ENCODE measurements at regions not wholly inside any gene's neighbourhood (a gene's known extent, or its start where the extent isn't known, plus 50 kb on each side); places are given as distances from the start of the nearest gene placed in this dataset.

DNA sequence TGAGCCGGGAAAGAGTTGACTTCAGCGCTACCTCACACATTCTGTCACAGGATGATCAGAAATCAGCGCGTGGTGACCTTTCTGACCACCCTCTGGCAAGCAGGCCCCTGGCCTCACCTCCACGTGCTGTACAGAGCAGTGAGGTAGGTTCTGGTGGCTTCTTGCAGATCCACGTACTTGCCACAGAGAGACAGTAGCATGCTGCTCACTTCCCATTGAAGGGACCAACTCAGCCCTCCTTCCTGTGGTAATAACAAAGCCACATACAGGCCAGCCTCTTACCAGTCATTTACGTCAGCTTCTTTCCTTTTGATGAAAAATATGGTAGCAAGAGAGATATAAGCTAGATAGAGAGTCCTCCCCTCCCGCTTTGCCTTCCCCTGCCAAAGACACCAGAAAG, 200.7 kb downstream of the CHRM3 start:
- no peaks in the 10 kb centered on the region for H3K36me3 Mint-ChIP-seq (ENCODE audit: low read depth)
- ChIA-PET CTCF (interaction anchor here (0.6 to 2.7 kb wide), 5 partner anchors 132 to 365 kb away, joined by 3 to 15 read pairs (median 3); no protein-coding TSS in a partner anchor), POLR2A (interaction anchor here (1.7 kb wide), 1 partner anchor 131 kb away, joined by 5 read pairs; no protein-coding TSS in a partner anchor)
- H3K4me1 Mint-ChIP-seq: peaks cover 9% of the 10 kb centered on the region
- no peaks in the 10 kb centered on the region for H3K9me3 Mint-ChIP-seq
- H3K27ac Mint-ChIP-seq: peak overlapping the region; percentile 7
- H3K27me3 Mint-ChIP-seq: no peaks in the 10 kb centered on the region
- peak; percentile 49 for DNase-seq
- H3K4me3 Mint-ChIP-seq: no peak overlapping the region

DNA sequence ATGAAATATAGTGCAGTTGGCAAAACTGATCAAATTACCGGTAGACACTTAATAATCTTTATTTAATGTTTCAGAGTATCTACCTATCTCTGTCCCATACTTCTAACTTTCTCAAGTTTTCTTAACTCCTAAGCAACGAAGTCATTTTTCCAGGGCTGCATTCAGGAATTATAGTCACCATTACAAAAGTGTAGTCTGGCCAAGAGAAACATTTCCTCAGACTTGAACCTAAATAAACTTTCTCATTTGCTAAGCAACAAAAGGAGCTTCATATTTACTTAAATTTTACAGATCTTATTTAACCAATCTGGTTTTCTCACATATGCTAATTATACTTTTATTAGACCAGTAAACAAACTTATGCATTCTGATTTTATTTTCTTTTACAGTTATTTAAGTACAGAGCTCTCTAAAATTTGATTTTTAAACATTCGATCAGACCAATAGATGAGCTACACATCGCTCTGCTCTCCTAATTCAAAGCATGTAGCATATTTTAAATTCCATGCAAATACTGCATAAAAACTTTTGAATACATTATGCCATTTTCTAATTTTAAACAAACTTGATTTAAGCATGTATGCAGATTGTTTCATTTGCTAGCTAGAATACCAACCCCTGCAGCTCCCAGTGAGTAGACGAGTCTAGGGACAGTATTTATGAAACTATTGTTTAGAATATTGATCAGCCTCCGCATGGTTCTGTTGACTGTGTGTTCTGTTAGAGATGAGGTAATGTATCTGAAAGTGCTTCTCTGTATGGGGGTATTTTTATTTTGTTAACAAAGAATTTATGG, 201.4 kb downstream of the CHRM3 start:
- H3K27me3 Mint-ChIP-seq: no peaks in the 10 kb centered on the region
- CTCF ChIA-PET: interaction anchor here (0.6 to 2.7 kb wide), 5 partner anchors 132 to 364 kb away, joined by 3 to 15 read pairs (median 3); no protein-coding TSS in a partner anchor
- no peaks in the 10 kb centered on the region for H3K36me3 Mint-ChIP-seq (ENCODE audit: low read depth)
- no peak overlapping the region for H3K27ac Mint-ChIP-seq
- H3K4me3 Mint-ChIP-seq: no peak overlapping the region
- POLR2A ChIA-PET: interaction anchor here (1.7 kb wide), 1 partner anchor 131 kb away, joined by 5 read pairs; no protein-coding TSS in a partner anchor
- peaks cover 9% of the 10 kb centered on the region for H3K4me1 Mint-ChIP-seq
- DNase-seq: no peak
- H3K9me3 Mint-ChIP-seq: no peaks in the 10 kb centered on the region

DNA sequence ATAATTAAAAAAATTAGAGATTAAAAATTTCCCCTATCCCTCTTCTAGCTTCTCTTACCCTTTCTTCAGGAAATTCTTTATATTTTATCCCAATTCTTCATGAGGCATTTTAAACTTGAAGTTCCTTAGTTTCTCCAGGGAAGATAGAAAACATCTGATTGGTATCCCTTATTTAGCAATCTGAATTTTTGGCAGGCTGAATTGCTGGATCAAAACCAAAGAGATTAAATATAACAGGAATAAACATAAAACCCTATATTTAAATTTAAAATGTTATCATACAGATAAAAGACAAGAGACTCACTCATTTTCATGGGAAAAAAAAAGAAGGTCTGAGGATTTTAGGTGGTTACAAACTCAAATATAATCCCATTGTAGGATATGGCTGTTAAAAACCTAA, 204.2 kb downstream of the CHRM3 start:
- H3K27me3 Mint-ChIP-seq: no peaks in the 10 kb centered on the region
- no peak for DNase-seq
- H3K4me1 Mint-ChIP-seq: peaks cover 9% of the 10 kb centered on the region
- ChIA-PET CTCF (no interaction called here), POLR2A (no interaction called here)
- no peak overlapping the region for H3K4me3 Mint-ChIP-seq
- H3K27ac Mint-ChIP-seq: no peak overlapping the region
- H3K9me3 Mint-ChIP-seq: no peaks in the 10 kb centered on the region
- H3K36me3 Mint-ChIP-seq (ENCODE audit: low read depth): no peaks in the 10 kb centered on the region

DNA sequence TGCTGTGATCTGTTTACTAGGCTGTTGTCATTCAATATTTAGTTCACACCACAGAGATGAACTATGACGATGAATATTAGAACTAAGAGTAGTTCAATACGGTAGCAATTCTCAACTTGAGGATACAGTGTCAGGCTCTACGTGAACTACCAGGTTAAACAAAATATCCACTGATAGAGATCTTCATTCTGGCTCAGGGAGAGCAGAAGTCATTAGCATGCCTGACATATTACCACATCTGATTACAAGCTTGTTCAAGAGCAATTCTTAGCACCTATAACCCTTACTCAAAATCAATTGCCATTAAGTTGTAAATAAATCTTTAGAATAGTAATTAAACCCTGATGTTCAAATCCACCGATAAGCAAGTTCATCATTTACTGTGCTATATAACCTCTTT, 207.2 kb downstream of the CHRM3 start:
- Mint-ChIP-seq H3K4me3 (no peak overlapping the region), H3K27ac (no peak overlapping the region), H3K27me3 (no peaks in the 10 kb centered on the region), H3K9me3 (no peaks in the 10 kb centered on the region), H3K36me3 (ENCODE audit: low read depth) (no peaks in the 10 kb centered on the region), H3K4me1 (no peaks in the 10 kb centered on the region)
- ChIA-PET POLR2A (no interaction called here), CTCF (no interaction called here)
- no peak for DNase-seq

DNA sequence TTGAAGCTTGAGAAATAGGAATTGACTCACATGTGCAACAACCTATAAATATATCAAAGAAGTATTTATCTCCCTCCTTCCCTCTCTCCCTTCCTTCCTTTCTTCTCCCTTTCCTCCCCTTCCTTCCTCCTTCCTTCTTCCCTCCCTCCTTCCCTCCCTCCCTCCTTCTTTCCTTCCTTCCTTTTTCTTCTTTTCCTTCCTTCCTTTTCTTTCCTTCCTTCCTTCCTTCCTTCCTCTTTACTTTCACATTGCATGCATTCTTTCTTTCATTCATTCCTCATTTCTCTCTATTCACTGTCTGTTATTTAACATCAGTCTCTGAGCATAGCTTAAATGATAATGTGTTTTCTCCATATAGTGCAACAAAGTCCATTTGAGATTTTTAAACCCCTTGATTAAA, 214.2 kb downstream of the CHRM3 start:
- Mint-ChIP-seq H3K4me1 (no peaks in the 10 kb centered on the region), H3K9me3 (no peaks in the 10 kb centered on the region), H3K36me3 (ENCODE audit: low read depth) (no peaks in the 10 kb centered on the region), H3K4me3 (no peak overlapping the region), H3K27ac (no peak overlapping the region), H3K27me3 (peaks cover 1% of the 10 kb centered on the region)
- CTCF ChIA-PET: interaction anchor here (1.1 kb wide), 1 partner anchor 297 kb away, joined by 3 read pairs; no protein-coding TSS in a partner anchor
- no peak for DNase-seq
- POLR2A ChIA-PET: no interaction called here

DNA sequence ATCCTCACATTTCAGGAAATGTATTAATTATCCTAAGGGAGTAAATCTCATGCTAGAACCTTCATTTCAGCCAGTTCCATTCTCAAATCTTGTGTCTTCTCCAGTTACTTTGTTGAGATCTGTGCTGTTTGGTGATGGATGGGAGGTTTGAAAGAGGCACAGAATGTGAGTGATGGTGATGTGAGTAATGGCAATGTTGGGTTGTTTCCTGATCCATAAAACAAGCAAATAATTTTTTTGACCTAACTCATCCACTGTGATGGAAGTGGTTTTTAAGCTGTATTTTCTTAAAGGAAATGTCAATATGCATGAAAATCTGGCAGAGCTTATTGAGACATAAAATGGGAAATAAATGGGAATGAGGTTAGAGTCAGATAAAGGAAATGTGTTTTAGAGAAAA, 214.7 kb downstream of the CHRM3 start:
- Mint-ChIP-seq H3K4me3 (no peak overlapping the region), H3K27ac (no peak overlapping the region), H3K4me1 (no peaks in the 10 kb centered on the region), H3K27me3 (peaks cover 1% of the 10 kb centered on the region), H3K9me3 (no peaks in the 10 kb centered on the region), H3K36me3 (ENCODE audit: low read depth) (no peaks in the 10 kb centered on the region)
- CTCF ChIA-PET: interaction anchor here (1.1 kb wide), 1 partner anchor 297 kb away, joined by 3 read pairs; no protein-coding TSS in a partner anchor
- DNase-seq: no peak
- POLR2A ChIA-PET: no interaction called here

DNA sequence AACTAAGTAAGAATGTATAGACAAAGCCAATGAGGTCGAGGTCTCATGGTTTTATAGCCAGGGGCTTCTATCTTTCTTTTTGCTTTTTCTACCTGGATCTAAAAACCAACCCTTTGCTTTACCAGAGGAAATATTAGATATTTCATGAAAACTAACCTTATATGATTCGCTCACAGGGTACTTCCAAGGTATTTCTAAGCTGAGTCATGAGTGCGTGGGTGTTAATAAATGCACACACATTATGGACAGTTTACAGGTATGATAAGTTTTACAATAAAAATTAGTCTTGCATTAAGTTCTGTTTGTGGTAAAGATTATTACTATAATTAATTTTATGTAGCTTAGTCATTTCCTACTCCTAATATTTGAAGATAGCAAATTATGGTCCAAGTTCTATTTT, 217.2 kb downstream of the CHRM3 start:
- no peak overlapping the region for H3K4me3 Mint-ChIP-seq
- POLR2A ChIA-PET: no interaction called here

DNA sequence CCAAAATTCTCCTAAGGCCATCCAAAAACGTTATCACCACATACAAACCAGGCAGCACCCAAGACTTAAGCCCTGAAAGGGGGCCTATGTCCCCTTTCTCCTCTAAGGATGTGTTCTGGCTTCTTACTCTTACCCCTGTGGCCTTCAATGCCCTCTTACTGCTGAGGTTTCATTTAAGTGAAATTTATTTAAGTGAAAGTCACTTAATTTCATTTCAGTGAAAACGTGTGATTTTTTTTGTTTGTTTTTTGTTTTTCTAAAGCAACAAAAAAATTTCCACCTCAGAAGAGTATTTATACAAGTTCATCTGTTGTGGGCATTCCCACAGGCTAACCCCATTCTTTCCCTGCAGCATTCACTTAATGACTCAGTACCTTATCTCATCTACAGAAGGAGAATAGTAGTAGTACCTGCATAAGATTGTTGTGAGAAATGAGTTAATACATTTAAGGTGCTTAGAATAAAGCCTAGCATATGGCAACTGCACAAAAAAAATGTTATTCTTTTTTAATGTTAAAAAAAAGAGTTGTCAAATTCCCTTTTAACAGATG, 220.6 kb downstream of the CHRM3 start:
- Mint-ChIP-seq H3K27ac (no peak overlapping the region), H3K36me3 (ENCODE audit: low read depth) (no peaks in the 10 kb centered on the region), H3K4me1 (no peaks in the 10 kb centered on the region), H3K27me3 (no peaks in the 10 kb centered on the region), H3K4me3 (no peak overlapping the region), H3K9me3 (no peaks in the 10 kb centered on the region)
- no peak for DNase-seq
- ChIA-PET CTCF (no interaction called here), POLR2A (no interaction called here)

More for the DNA sequence above, 217.2 kb downstream of the CHRM3 start:
- Mint-ChIP-seq H3K36me3 (ENCODE audit: low read depth) (no peaks in the 10 kb centered on the region), H3K9me3 (no peaks in the 10 kb centered on the region), H3K27me3 (peaks cover 1% of the 10 kb centered on the region), H3K27ac (no peak overlapping the region), H3K4me1 (no peaks in the 10 kb centered on the region)
- CTCF ChIA-PET: no interaction called here
- DNase-seq: no peak

DNA sequence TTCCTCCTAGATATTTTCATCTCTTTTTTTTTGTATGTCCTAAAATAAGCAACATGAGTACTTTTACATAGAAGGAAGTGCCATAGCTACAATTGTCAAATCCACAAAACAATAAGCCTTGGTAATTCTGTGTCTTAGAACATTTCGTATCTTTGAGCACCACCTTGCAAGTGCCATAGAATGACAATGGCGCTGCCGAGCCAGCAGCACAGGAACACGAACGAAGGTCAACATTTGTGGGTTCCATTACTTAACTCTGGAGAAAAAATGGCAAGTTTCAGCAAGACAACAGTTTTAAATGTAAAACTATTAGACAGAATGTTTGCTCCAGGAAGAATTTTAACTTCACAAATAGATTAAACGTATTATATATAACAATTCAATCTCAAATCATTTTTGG, 222.1 kb downstream of the CHRM3 start:
- CTCF ChIA-PET: no interaction called here
- Mint-ChIP-seq H3K27me3 (no peaks in the 10 kb centered on the region), H3K9me3 (no peaks in the 10 kb centered on the region), H3K4me3 (no peak overlapping the region), H3K36me3 (ENCODE audit: low read depth) (no peaks in the 10 kb centered on the region), H3K4me1 (no peaks in the 10 kb centered on the region), H3K27ac (no peak overlapping the region)
- no peak for DNase-seq
- POLR2A ChIA-PET: no interaction called here

DNA sequence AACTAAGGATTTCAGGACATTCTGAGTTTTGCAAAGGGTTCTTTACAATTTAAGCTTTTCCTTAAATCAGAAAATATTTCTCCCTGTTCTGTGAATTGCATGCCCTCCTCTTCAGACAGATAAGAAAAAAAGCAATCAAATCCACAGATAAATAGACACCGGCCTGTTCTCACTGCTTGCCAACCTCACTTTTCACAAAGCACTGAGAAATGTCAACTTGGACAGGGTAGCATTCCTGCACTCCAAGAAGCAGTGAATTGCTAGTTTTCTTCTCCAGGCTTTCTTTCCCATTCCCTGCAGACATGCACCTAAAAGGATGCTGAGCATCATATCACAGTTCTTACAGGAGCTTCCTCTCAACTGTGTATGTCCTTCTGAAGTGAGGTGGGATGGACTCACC, 226.0 kb downstream of the CHRM3 start:
- Mint-ChIP-seq H3K4me1 (no peaks in the 10 kb centered on the region), H3K27ac (no peak overlapping the region), H3K27me3 (no peaks in the 10 kb centered on the region), H3K36me3 (ENCODE audit: low read depth) (no peaks in the 10 kb centered on the region), H3K4me3 (no peak overlapping the region), H3K9me3 (no peaks in the 10 kb centered on the region)
- DNase-seq: no peak
- ChIA-PET POLR2A (no interaction called here), CTCF (no interaction called here)

DNA sequence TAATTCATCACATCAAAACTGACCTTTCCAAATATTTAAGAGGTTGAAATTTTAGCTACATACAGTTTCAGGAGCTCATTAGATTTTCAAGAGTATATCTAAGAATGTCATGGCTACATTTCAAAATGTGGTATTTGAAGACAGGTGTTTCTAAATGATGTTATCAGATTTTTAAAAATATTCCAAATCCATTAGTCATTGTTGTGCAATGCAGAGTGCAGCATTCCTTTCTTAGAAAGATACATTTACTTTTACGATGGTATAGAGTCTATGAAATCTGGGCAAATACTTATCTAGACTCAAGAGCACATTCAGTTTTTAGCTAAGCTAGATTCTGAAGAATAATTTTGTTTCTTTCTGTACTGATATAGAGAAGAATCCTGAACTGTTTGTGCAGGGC, 230.3 kb downstream of the CHRM3 start:
- Mint-ChIP-seq H3K4me1 (no peaks in the 10 kb centered on the region), H3K27ac (no peak overlapping the region), H3K36me3 (ENCODE audit: low read depth) (no peaks in the 10 kb centered on the region), H3K9me3 (no peaks in the 10 kb centered on the region), H3K27me3 (no peaks in the 10 kb centered on the region), H3K4me3 (no peak overlapping the region)
- ChIA-PET CTCF (no interaction called here), POLR2A (no interaction called here)
- no peak for DNase-seq

DNA sequence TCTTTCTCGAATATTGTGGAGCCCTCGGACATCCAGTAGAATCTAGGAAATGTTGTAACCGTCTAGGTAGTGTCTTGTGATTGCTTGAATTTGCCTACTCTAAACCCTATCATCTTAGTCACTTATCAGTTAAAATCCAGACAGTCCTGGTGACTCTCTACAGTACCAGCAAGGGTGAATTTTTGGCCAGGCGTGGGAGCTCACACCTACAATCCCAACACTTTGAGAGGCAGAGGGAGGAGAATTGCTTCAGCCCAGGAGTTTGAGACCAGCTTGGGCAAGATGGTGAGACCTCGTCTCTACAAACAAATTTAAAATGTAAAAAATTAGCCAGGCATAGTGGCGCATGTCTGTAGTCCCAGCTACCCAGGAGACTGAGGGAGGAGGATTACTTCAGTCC, 230.9 kb downstream of the CHRM3 start:
- no peak overlapping the region for H3K27ac Mint-ChIP-seq
- H3K4me1 Mint-ChIP-seq: no peaks in the 10 kb centered on the region
- H3K27me3 Mint-ChIP-seq: no peaks in the 10 kb centered on the region
- ChIA-PET POLR2A (no interaction called here), CTCF (no interaction called here)
- no peak for DNase-seq
- no peak overlapping the region for H3K4me3 Mint-ChIP-seq
- no peaks in the 10 kb centered on the region for H3K9me3 Mint-ChIP-seq
- no peaks in the 10 kb centered on the region for H3K36me3 Mint-ChIP-seq (ENCODE audit: low read depth)

DNA sequence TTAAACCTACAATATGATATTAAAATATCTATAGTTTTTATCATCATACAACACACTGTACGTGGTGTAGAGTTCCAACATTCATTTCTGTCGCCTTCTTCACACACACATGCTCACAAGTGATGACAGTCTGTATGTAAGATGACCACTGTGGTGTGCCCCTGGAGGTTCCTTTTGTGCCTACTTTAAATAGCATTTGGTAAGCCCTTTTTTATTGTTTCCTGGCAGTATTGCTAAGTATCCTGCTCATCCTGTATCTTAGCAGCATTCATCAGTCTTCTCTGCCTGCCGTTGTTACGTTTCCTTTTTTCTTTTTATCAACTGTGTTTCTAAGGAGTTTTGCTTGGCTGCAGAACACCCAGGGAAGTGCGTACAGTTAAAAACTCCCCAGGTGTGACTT, 231.4 kb downstream of the CHRM3 start:
- ChIA-PET POLR2A (no interaction called here), CTCF (no interaction called here)
- Mint-ChIP-seq H3K27ac (no peak overlapping the region), H3K4me1 (no peaks in the 10 kb centered on the region), H3K9me3 (no peaks in the 10 kb centered on the region), H3K4me3 (no peak overlapping the region), H3K36me3 (ENCODE audit: low read depth) (no peaks in the 10 kb centered on the region), H3K27me3 (no peaks in the 10 kb centered on the region)
- no peak for DNase-seq

DNA sequence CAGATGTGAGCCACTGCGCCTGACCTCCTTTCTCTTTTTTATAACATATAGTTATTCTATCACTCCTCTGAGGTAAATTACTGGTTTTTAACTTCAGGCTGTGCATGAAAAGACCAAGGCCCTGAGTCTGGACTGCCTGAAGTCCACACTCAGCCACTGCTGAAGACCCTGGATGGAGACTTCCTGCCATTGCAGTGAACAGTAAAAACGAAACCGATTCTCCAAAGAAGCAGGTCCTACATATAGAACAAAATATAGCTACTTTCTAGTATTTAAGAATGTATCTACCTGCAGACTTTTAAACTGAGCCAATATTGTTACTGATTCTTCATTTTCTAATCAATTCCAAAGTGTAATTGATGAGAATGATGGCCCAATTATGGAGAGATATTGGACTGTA, 232.8 kb downstream of the CHRM3 start:
- Mint-ChIP-seq H3K36me3 (ENCODE audit: low read depth) (no peaks in the 10 kb centered on the region), H3K4me3 (no peak overlapping the region), H3K27me3 (no peaks in the 10 kb centered on the region), H3K4me1 (no peaks in the 10 kb centered on the region), H3K9me3 (no peaks in the 10 kb centered on the region), H3K27ac (no peak overlapping the region)
- POLR2A ChIA-PET: no interaction called here
- DNase-seq: no peak
- CTCF ChIA-PET: interaction anchor here (0.8 kb wide), 1 partner anchor 21 kb away, joined by 3 read pairs; no protein-coding TSS in a partner anchor

All from activated CD4-positive, alpha-beta memory T cell treated with anti-CD3 and anti-CD28 coated beads, Interleukin-2, amount 10 ng/mL, durations not matched to agents 7 days and 5 days (primary cell).